Mesodermal cell (in vitro differentiated cells): ENCODE measurements at regions not wholly inside any gene's neighbourhood (a gene's known extent, or its start where the extent isn't known, plus 50 kb on each side); places are given as distances from the start of the nearest gene placed in this dataset.
"Not testable (repeated sequence)": the region's sequence is repeated elsewhere in the genome, so short reads cannot be mapped to it uniquely, and the experiment has no call there.

Experiments used
- H3K27ac ChIP-seq: 2 replicates; pipeline ENCODE4 v1.7.0; 2013; ENCODE audit warnings: mild to moderate bottlenecking, low read depth, low read length, moderate library complexity; ENCODE audit not compliant: severe bottlenecking
- H3K36me3 ChIP-seq: 2 replicates; pipeline ENCODE4 v1.7.1; 2013; ENCODE audit warnings: mild to moderate bottlenecking, low read length, moderate library complexity; ENCODE audit not compliant: control insufficient read depth, insufficient read depth
- H3K4me1 ChIP-seq: one replicate; pipeline ENCODE4 v1.7.1; 2013; ENCODE audit warnings: mild to moderate bottlenecking, low read length; ENCODE audit not compliant: insufficient read depth, control insufficient read depth, poor library complexity, severe bottlenecking
- H3K4me3 ChIP-seq: 2 replicates; pipeline ENCODE4 v1.7.0; 2013; ENCODE audit warnings: low read length, control low read depth, mild to moderate bottlenecking; ENCODE audit not compliant: insufficient read depth, poor library complexity, severe bottlenecking; ENCODE audit errors: extremely low read depth
- H3K9me3 ChIP-seq: 2 replicates; pipeline ENCODE4 v1.7.1; 2013; ENCODE audit warnings: mild to moderate bottlenecking, low read length, moderate library complexity; ENCODE audit not compliant: control insufficient read depth
- WGBS, 2 experiments: methylation state at CpG; one replicate each; pipeline ENCODE4 v1.1.5; 2013; ENCODE audit warnings: missing lambda C conversion rate in 2 of 2; ENCODE audit not compliant: insufficient coverage in 2 of 2; 5-methylcytosine and 5-hydroxymethylcytosine counted together

GRCh38 chr13:71017607-71018006, 849.4 kb downstream of the DACH1 start:
- no peak overlapping the region for H3K27ac ChIP-seq
- H3K4me3 ChIP-seq, result no peak overlapping the region
- no peaks in the 10 kb centered on the region for H3K4me1 ChIP-seq
- 60% methylated on average over 1 of the region's 1 CpG; no CpG with 5 or more reads in 1 of the 2 experiments for WGBS, 2 experiments
- no peaks in the 10 kb centered on the region for H3K36me3 ChIP-seq
- H3K9me3 ChIP-seq, result no peaks in the 10 kb centered on the region

DNA sequence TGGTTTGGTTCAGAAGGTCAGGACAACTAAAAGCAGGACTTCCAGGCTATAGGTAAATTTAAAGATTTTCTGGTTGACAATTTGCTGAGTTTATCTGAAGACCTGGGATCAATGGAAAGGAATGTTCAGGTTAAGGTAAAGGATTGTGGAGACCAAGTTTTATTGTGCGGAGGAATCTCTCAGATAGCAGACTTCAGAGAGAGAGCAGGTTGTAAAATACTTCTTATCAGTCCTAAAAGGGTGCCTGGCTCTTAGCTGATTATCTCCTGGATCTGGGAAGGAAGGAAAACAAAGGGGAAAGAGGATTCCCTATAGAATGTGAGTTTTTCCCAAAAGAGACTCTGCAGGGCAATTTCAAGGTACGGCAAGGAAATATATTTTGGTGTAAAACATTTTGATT, 851.5 kb downstream of the DACH1 start:
- H3K4me3 ChIP-seq, result no peak overlapping the region
- H3K9me3 ChIP-seq, result no peaks in the 10 kb centered on the region
- no peaks in the 10 kb centered on the region for H3K4me1 ChIP-seq
- H3K36me3 ChIP-seq, result no peaks in the 10 kb centered on the region
- 100% methylated on average over 1 of the region's 2 CpGs; no CpG with 5 or more reads in 1 of the 2 experiments for WGBS, 2 experiments
- H3K27ac ChIP-seq, result peak overlapping the region; percentile 68

GRCh38 chr13:71015021-71015420, 852.0 kb downstream of the DACH1 start:
- Histone ChIP-seq H3K4me1 (no peaks in the 10 kb centered on the region), H3K9me3 (no peaks in the 10 kb centered on the region), H3K27ac (peak overlapping the region; percentile 68), H3K36me3 (no peaks in the 10 kb centered on the region), H3K4me3 (no peak overlapping the region)
- 86 to 92% methylated on average over 6 of the region's 9 CpGs for WGBS, 2 experiments

DNA sequence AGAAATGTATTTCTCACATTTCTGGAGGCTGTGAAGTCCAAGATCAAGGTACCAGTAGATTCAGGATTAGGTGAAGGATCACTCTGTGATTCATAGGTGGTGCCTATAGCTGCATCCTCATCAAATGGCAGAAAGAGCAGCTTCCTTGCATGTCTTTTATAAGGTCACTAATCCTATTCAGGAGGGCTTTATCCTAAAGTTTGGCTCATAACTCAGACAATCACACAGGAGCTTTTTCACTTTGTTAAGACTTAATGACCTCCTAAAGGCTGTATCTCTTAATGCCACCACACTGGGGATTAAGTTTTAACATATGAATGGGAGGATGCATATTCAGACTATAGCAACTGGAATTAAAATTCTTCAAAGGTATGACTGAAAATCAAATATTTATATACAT, 861.1 kb downstream of the DACH1 start:
- Histone ChIP-seq H3K9me3 (no peaks in the 10 kb centered on the region), H3K27ac (no peak overlapping the region), H3K36me3 (no peaks in the 10 kb centered on the region)

DNA sequence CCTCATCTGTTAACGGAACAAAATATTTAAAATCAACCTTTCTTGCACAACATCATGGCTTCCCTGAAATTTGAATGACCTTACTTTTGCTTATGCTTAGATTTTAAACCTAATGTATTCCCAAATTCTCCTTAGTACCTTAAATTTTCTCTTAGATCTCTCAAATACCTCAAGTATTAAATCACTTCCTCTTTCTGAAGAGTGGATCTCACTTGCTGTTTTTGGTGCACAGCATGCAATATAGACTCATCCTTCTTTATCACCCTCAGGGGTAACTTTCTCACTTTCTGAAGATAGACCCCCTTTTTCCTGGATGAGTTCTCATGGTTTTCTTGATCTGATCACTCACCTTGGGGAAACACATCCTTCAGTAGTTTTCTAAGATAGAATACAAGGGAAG, 871.7 kb downstream of the DACH1 start:
- peaks cover 6% of the 10 kb centered on the region for H3K4me1 ChIP-seq
- H3K4me3 ChIP-seq, result no peak overlapping the region
- H3K36me3 ChIP-seq, result no peaks in the 10 kb centered on the region
- peaks cover 3% of the 10 kb centered on the region for H3K9me3 ChIP-seq
- no peak overlapping the region for H3K27ac ChIP-seq
- 86 to 100% methylated on average over 1 of the region's 1 CpG for WGBS, 2 experiments

More for the DNA sequence above, 861.1 kb downstream of the DACH1 start:
- Histone ChIP-seq H3K4me3 (no peak overlapping the region), H3K4me1 (no peaks in the 10 kb centered on the region)

DNA sequence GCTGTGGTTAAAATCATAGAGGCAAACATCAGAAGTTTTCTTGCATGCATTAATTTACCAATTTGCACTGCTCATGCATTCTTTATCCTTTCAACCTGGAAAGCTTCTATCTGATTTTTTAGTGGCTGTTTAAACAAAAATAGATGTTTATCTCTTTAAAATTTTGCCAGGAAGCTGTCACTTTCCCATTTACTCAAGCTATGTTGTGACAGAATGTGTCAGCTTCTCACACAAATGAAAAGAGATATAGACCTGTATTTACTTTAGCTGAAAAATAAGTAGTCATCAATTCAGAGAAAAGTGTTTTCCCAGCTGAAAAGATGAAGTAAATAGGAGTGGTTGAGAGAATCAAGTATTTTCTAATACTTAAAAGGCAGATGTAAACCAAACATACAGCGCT, 872.8 kb downstream of the DACH1 start:
- H3K27ac ChIP-seq, result no peak overlapping the region
- WGBS, 2 experiments, result no CpG with 5 or more reads among the region's 1 CpG
- H3K4me1 ChIP-seq, result peaks cover 6% of the 10 kb centered on the region
- H3K9me3 ChIP-seq, result peaks cover 3% of the 10 kb centered on the region
- no peaks in the 10 kb centered on the region for H3K36me3 ChIP-seq
- H3K4me3 ChIP-seq, result no peak overlapping the region

DNA sequence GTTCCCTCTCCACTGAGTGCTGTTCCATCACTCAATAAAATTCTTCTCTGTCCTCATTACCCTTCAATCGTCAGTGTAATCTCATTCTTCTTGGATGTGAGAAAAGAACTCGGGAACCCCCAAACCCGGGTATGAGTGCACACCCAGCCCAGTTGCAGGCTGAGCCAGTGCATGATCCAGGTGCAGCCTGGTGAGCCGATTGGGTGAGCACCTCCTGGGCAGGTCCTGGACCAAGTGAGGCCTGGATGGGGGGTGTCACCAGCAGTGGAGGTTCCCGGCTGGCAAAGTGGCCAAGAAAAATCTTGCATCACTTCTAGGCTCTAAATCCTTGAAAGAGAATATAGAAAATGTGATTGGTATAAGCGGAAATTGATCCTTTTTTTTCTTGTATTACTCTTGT, 878.8 kb upstream of the KLHL1 start:
- H3K36me3 ChIP-seq, result no peaks in the 10 kb centered on the region
- 89 to 96% methylated on average over 4 of the region's 6 CpGs for WGBS, 2 experiments
- H3K9me3 ChIP-seq, result peaks cover 3% of the 10 kb centered on the region
- no peaks in the 10 kb centered on the region for H3K4me1 ChIP-seq
- no peak overlapping the region for H3K27ac ChIP-seq
- no peak overlapping the region for H3K4me3 ChIP-seq

GRCh38 chr13:70985371-70985770, 877.1 kb upstream of the KLHL1 start:
- no peaks in the 10 kb centered on the region for H3K4me1 ChIP-seq
- no peaks in the 10 kb centered on the region for H3K36me3 ChIP-seq
- no peak overlapping the region for H3K27ac ChIP-seq
- WGBS, 2 experiments, result 63 to 86% methylated on average over 1 of the region's 2 CpGs
- H3K9me3 ChIP-seq, result peaks cover 3% of the 10 kb centered on the region
- no peak overlapping the region for H3K4me3 ChIP-seq

GRCh38 chr13:70981219-70981618, 873.0 kb upstream of the KLHL1 start:
- H3K27ac ChIP-seq, H3K4me1 ChIP-seq, H3K9me3 ChIP-seq, H3K4me3 ChIP-seq, H3K36me3 ChIP-seq: not testable (repeated sequence)

- Histone ChIP-seq H3K4me1 (no peaks in the 10 kb centered on the region), H3K27ac (no peak overlapping the region), H3K36me3 (no peaks in the 10 kb centered on the region), H3K9me3 (no peaks in the 10 kb centered on the region), H3K4me3 (no peak overlapping the region)
- 100% methylated on average over 1 of the region's 5 CpGs for WGBS, 2 experiments
These were observed 861.1 kb upstream of the KLHL1 start for GRCh38 chr13:70969321-70969720.

GRCh38 chr13:70967564-70967963, 859.3 kb upstream of the KLHL1 start:
- WGBS, 2 experiments, result 90 to 94% methylated on average over 6 to 8 of the region's 9 CpGs
- H3K9me3 ChIP-seq, result no peaks in the 10 kb centered on the region
- H3K4me3 ChIP-seq, result no peak overlapping the region
- H3K4me1 ChIP-seq, result no peaks in the 10 kb centered on the region
- H3K27ac ChIP-seq, result no peak overlapping the region
- H3K36me3 ChIP-seq, result no peaks in the 10 kb centered on the region

GRCh38 chr13:70964874-70965273, 856.6 kb upstream of the KLHL1 start:
- no peaks in the 10 kb centered on the region for H3K9me3 ChIP-seq
- no peaks in the 10 kb centered on the region for H3K4me1 ChIP-seq
- no peak overlapping the region for H3K4me3 ChIP-seq
- WGBS, 2 experiments, result 100% methylated on average over 1 of the region's 1 CpG; no CpG with 5 or more reads in 1 of the 2 experiments
- H3K27ac ChIP-seq, result no peak overlapping the region
- H3K36me3 ChIP-seq, result no peaks in the 10 kb centered on the region
